ENCODE measurements at regions not wholly inside any gene's neighbourhood (a gene's known extent, or its start where the extent isn't known, plus 50 kb on each side); places are given as distances from the start of the nearest gene placed in this dataset.
A peak's percentile ranks its signal among the peaks of the same experiment; 100 is the strongest.

- no peak overlapping the region for H3K4me3 ChIP-seq (ENCODE audit: low read depth, low read length)
- TF ChIP-seq, protein P1, sequence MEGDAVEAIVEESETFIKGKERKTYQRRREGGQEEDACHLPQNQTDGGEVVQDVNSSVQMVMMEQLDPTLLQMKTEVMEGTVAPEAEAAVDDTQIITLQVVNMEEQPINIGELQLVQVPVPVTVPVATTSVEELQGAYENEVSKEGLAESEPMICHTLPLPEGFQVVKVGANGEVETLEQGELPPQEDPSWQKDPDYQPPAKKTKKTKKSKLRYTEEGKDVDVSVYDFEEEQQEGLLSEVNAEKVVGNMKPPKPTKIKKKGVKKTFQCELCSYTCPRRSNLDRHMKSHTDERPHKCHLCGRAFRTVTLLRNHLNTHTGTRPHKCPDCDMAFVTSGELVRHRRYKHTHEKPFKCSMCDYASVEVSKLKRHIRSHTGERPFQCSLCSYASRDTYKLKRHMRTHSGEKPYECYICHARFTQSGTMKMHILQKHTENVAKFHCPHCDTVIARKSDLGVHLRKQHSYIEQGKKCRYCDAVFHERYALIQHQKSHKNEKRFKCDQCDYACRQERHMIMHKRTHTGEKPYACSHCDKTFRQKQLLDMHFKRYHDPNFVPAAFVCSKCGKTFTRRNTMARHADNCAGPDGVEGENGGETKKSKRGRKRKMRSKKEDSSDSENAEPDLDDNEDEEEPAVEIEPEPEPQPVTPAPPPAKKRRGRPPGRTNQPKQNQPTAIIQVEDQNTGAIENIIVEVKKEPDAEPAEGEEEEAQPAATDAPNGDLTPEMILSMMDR (IDR thresholded peaks at IDR 0.05; ENCODE audit: borderline replicate concordance, insufficient read depth, low read depth, low read length), result no peak
Observed at GRCh38 chr22:35170716-35171697, 86.3 kb upstream of the HMGXB4 start.

GRCh38 chr22:35172442-35172841 lies 84.9 kb upstream of the HMGXB4 start:
- H3K4me3 ChIP-seq (ENCODE audit: low read depth, low read length), result no peak overlapping the region
- TF ChIP-seq, protein P1 (IDR thresholded peaks at IDR 0.05; ENCODE audit: borderline replicate concordance, insufficient read depth, low read depth, low read length), result no peak

DNA sequence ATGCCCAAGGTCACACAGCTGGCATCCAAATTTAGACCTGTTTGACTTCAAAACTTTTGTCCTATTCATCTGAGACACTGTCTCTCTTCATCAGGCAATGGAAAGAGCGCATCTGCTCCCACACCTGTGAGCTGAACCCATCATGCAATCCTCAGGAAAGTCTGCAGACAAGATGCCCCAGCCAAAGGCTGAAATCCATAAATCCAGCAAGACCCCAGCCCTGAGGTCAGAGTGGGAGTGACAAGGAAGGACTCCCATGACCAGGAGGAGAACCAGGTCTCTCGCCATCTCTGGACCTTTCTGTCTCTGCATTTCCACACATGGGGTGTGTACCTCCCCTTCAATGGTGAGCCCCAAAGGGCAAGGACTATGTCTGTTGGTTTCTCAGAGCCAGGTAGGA lies 83.6 kb upstream of the HMGXB4 start:
- TF ChIP-seq, protein P1 (IDR thresholded peaks at IDR 0.05; ENCODE audit: borderline replicate concordance, insufficient read depth, low read depth, low read length), result no peak

GRCh38 chr22:35174401-35175038 lies 82.8 kb upstream of the HMGXB4 start:
- TF ChIP-seq, protein P1 (IDR thresholded peaks at IDR 0.05; ENCODE audit: borderline replicate concordance, insufficient read depth, low read depth, low read length), result no peak
- H3K4me3 ChIP-seq (ENCODE audit: low read depth, low read length), result no peak overlapping the region

More for the DNA sequence above, 83.6 kb upstream of the HMGXB4 start:
- no peak overlapping the region for H3K4me3 ChIP-seq (ENCODE audit: low read depth, low read length)

DNA sequence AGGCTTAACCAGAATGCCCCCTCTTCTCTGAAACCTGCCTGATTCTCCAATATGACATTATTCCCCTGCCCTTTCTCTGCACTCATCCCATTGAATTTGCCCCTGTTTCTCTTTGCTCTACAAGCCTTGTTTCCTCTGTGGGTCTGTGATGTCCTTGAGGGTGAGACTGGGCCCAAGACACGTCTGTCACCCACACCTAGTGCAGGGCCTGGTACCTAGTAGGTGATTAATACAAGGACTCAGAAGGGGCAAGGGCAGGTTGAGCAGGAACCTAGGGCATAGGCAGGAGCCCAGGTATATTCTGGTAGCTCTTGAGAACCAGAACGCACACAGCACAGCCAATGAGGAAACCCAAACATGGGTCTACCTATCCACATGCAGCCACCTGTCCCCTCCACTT lies 81.9 kb upstream of the HMGXB4 start:
- H3K4me3 ChIP-seq (ENCODE audit: low read depth, low read length), result no peak overlapping the region
- TF ChIP-seq, protein P1 (IDR thresholded peaks at IDR 0.05; ENCODE audit: borderline replicate concordance, insufficient read depth, low read depth, low read length), result no peak

- TF ChIP-seq, protein P1 (IDR thresholded peaks at IDR 0.05; ENCODE audit: borderline replicate concordance, insufficient read depth, low read depth, low read length), result 0 out of 2 replicates have a peak, but pooled peaks have one; percentile 8
- H3K4me3 ChIP-seq (ENCODE audit: low read depth, low read length), result no peak overlapping the region
Observed at GRCh38 chr22:35177811-35178210, 79.5 kb upstream of the HMGXB4 start.
